Trophoblast cell (in vitro differentiated cells and primary cell): ENCODE measurements at regions not wholly inside any gene's neighbourhood (a gene's known extent, or its start where the extent isn't known, plus 50 kb on each side); places are given as distances from the start of the nearest gene placed in this dataset.

Experiments
- DNase-seq, 2 donors: peaks; one replicate each; pipeline ENCODE4 v3.0.0-alpha.2; 2016
- H2AFZ ChIP-seq: 2 replicates; pipeline ENCODE4 v1.6.1; 2013; ENCODE audit warnings: low read length, moderate library complexity, mild to moderate bottlenecking; ENCODE audit not compliant: insufficient read depth, poor library complexity
- H2AK5ac ChIP-seq: 2 replicates; pipeline ENCODE4 v1.6.1; 2013; ENCODE audit warnings: mild to moderate bottlenecking, low read length
- H2BK120ac ChIP-seq: 2 replicates; pipeline ENCODE4 v1.6.1; 2013; ENCODE audit warnings: low read length, mild to moderate bottlenecking, moderate library complexity; ENCODE audit not compliant: insufficient read depth, poor library complexity
- H2BK12ac ChIP-seq: 2 replicates; pipeline ENCODE4 v1.6.1; 2013; ENCODE audit warnings: mild to moderate bottlenecking, low read length, moderate library complexity
- H2BK5ac ChIP-seq: 2 replicates; pipeline ENCODE4 v1.6.1; 2013; ENCODE audit warnings: low read length, low read depth, moderate library complexity, mild to moderate bottlenecking; ENCODE audit not compliant: poor library complexity
- H3K14ac ChIP-seq: 2 replicates; pipeline ENCODE4 v1.6.1; 2013; ENCODE audit warnings: mild to moderate bottlenecking, low read length
- H3K18ac ChIP-seq: 2 replicates; pipeline ENCODE4 v1.6.1; 2013; ENCODE audit warnings: mild to moderate bottlenecking, low read length
- H3K23ac ChIP-seq: 2 replicates; pipeline ENCODE4 v1.6.1; 2013; ENCODE audit warnings: low read length
- H3K27ac ChIP-seq: 2 replicates; pipeline ENCODE4 v1.5.1; 2013; ENCODE audit warnings: low read depth, mild to moderate bottlenecking, inconsistent platforms, low read length, moderate library complexity
- H3K27me3 ChIP-seq: 2 replicates; pipeline ENCODE4 v1.6.1; 2013; ENCODE audit warnings: inconsistent platforms, mild to moderate bottlenecking, low read length, moderate library complexity; ENCODE audit not compliant: insufficient read depth
- H3K36me3 ChIP-seq, 2 experiments: 1 replicate in 1 of 2; 2 replicates in 1 of 2; pipeline ENCODE4 v1.6.1; 2013; ENCODE audit warnings: low read length in 2 of 2, mild to moderate bottlenecking in 2 of 2, moderate library complexity in 1 of 2; ENCODE audit not compliant: insufficient read depth in 2 of 2, control insufficient read depth in 1 of 2
- H3K4ac ChIP-seq: 2 replicates; pipeline ENCODE4 v1.6.1; 2013; ENCODE audit warnings: low read depth, mild to moderate bottlenecking, low read length, moderate library complexity
- H3K4me1 ChIP-seq, 2 experiments: 1 replicate in 1 of 2; 2 replicates in 1 of 2; pipeline ENCODE4 v1.6.1; 2013; ENCODE audit warnings: low read length in 2 of 2, mild to moderate bottlenecking in 2 of 2, moderate library complexity in 1 of 2; ENCODE audit not compliant: insufficient read depth in 2 of 2, control insufficient read depth in 1 of 2
- H3K4me2 ChIP-seq: 2 replicates; pipeline ENCODE4 v1.6.1; 2013; ENCODE audit warnings: inconsistent platforms, mild to moderate bottlenecking, low read length, moderate library complexity
- H3K4me3 ChIP-seq: 2 replicates; pipeline ENCODE4 v1.5.1; 2013; ENCODE audit warnings: mild to moderate bottlenecking, low read depth, low read length, inconsistent platforms
- H3K79me1 ChIP-seq: one replicate; pipeline ENCODE4 v1.6.1; 2013; ENCODE audit warnings: low read length
- H3K79me2 ChIP-seq: 2 replicates; pipeline ENCODE4 v1.6.1; 2013; ENCODE audit warnings: low read length, mild to moderate bottlenecking; ENCODE audit not compliant: control insufficient read depth, insufficient read depth, poor library complexity
- H3K9ac ChIP-seq: 2 replicates; pipeline ENCODE4 v1.6.1; 2013; ENCODE audit warnings: mild to moderate bottlenecking, low read length
- H3K9me3 ChIP-seq: 2 replicates; pipeline ENCODE4 v1.6.1; 2013; ENCODE audit warnings: low read depth, mild to moderate bottlenecking, control low read depth, inconsistent platforms, low read length; ENCODE audit not compliant: insufficient read depth
- H4K12ac ChIP-seq: 2 replicates; pipeline ENCODE4 v1.6.1; 2013; ENCODE audit warnings: low read depth, mild to moderate bottlenecking, low read length, moderate library complexity
- H4K8ac ChIP-seq: 2 replicates; pipeline ENCODE4 v1.6.1; 2013; ENCODE audit warnings: low read depth, mild to moderate bottlenecking, low read length, moderate library complexity
- H4K91ac ChIP-seq: one replicate; pipeline ENCODE4 v1.6.1; 2013; ENCODE audit warnings: low read depth, mild to moderate bottlenecking, low read length, moderate library complexity
- WGBS: extraction: QIAGEN DNeasy Blood & Tissue Kit; methylation state at CpG from one replicate; pipeline ENCODE4 v1.1.7; 2013; ENCODE audit warnings: missing lambda C conversion rate; ENCODE audit not compliant: insufficient read length, insufficient coverage; ENCODE audit errors: extremely low coverage; 5-methylcytosine and 5-hydroxymethylcytosine counted together

DNA sequence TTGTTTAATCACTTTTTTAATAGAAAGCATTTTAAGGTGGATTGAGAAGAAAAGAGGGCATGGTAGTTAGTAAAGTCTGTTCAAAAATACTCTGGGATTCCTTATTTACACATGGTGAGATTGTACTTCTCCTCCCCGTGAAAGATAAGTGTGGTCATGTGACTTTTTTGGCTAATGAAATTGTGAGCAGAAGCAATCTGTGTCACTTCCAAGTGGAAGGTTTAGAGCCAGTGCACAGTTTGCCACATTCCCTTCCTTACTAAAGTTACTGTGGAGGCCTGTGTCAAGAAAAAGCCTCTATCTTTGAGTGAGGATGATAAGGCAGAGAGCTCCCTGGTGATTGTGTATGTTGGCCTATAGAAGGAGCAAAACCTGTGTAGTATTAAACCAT lies 471.3 kb downstream of the OMA1 start:
- Histone ChIP-seq H3K79me2 (no peaks in the 10 kb centered on the region), H2AFZ (no peak overlapping the region), H4K12ac (no peak overlapping the region), H3K9ac (no peak overlapping the region), H2AK5ac (no peak overlapping the region), H3K9me3 (peaks cover 2% of the 10 kb centered on the region), H3K4me1 (no peaks in the 10 kb centered on the region), H3K36me3 (no peaks in the 10 kb centered on the region), H3K18ac (no peak overlapping the region), H4K8ac (no peak overlapping the region), H2BK5ac (no peak overlapping the region), H3K23ac (no peak overlapping the region), H2BK120ac (no peak overlapping the region), H3K79me1 (no peaks in the 10 kb centered on the region), H3K4me2 (no peak overlapping the region), H3K4me3 (no peak overlapping the region), H2BK12ac (no peak overlapping the region), H4K91ac (no peak overlapping the region), H3K14ac (no peak overlapping the region), H3K27ac (no peak overlapping the region), H3K4ac (no peak overlapping the region), H3K27me3 (no peaks in the 10 kb centered on the region)
- WGBS = no CpG with 5 or more reads among the region's 1 CpG
- DNase-seq = no peak

GRCh38 chr1:58072450-58072849 lies 474.1 kb downstream of the OMA1 start:
- no peak overlapping the region for H2BK5ac ChIP-seq
- H3K4me3 ChIP-seq = no peak overlapping the region
- no peak overlapping the region for H2BK120ac ChIP-seq
- H3K14ac ChIP-seq = no peak overlapping the region
- H3K27me3 ChIP-seq = no peaks in the 10 kb centered on the region
- H2AK5ac ChIP-seq = no peak overlapping the region
- no peaks in the 10 kb centered on the region for H3K4me1 ChIP-seq
- H3K23ac ChIP-seq = no peak overlapping the region
- H3K4me2 ChIP-seq = no peak overlapping the region
- H4K91ac ChIP-seq = no peak overlapping the region
- H3K9ac ChIP-seq = no peak overlapping the region
- H3K36me3 ChIP-seq = no peaks in the 10 kb centered on the region
- H4K8ac ChIP-seq = no peak overlapping the region
- H3K79me1 ChIP-seq = no peaks in the 10 kb centered on the region
- H3K9me3 ChIP-seq = peaks cover 2% of the 10 kb centered on the region
- no peak overlapping the region for H2AFZ ChIP-seq
- peak in 1 of 2 donors; percentile 2 for DNase-seq
- H3K27ac ChIP-seq = no peak overlapping the region
- no peaks in the 10 kb centered on the region for H3K79me2 ChIP-seq
- H2BK12ac ChIP-seq = no peak overlapping the region
- WGBS = no CpG with 5 or more reads among the region's 4 CpGs
- H3K18ac ChIP-seq = no peak overlapping the region
- H4K12ac ChIP-seq = no peak overlapping the region
- no peak overlapping the region for H3K4ac ChIP-seq

DNA sequence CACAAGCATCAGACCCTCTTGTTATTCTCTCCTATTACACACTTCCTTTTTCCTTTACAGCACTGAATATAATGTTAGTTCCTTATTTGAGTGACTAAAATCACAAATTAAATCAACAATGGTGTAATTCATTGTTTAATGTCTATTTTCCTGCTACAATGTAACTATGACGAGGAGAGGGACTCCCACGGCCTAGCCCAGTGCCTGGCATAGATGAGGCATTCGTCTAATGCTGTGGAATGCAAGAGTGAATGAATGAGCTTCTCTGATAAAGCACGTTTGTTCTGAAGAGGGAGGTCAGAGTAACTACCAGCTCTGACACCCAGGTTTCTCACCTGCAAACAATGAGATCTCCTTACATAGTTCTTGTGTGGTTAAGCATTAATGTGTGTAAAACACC lies 479.4 kb downstream of the OMA1 start:
- H3K4me2 ChIP-seq = no peak overlapping the region
- no peak for DNase-seq
- H2AK5ac ChIP-seq = no peak overlapping the region
- H3K9ac ChIP-seq = no peak overlapping the region
- no peak overlapping the region for H3K27ac ChIP-seq
- H3K4ac ChIP-seq = no peak overlapping the region
- WGBS = no CpG with 5 or more reads among the region's 4 CpGs
- no peak overlapping the region for H4K12ac ChIP-seq
- no peak overlapping the region for H2BK12ac ChIP-seq
- peaks cover 2% of the 10 kb centered on the region for H3K9me3 ChIP-seq
- no peak overlapping the region for H4K8ac ChIP-seq
- H4K91ac ChIP-seq = no peak overlapping the region
- H3K14ac ChIP-seq = no peak overlapping the region
- no peak overlapping the region for H2BK120ac ChIP-seq
- H3K27me3 ChIP-seq = no peaks in the 10 kb centered on the region
- no peak overlapping the region for H2BK5ac ChIP-seq
- no peaks in the 10 kb centered on the region for H3K79me2 ChIP-seq
- no peaks in the 10 kb centered on the region for H3K36me3 ChIP-seq
- H3K18ac ChIP-seq = no peak overlapping the region
- H3K79me1 ChIP-seq = no peaks in the 10 kb centered on the region
- H3K4me3 ChIP-seq = no peak overlapping the region
- H2AFZ ChIP-seq = no peak overlapping the region
- H3K4me1 ChIP-seq = no peaks in the 10 kb centered on the region
- no peak overlapping the region for H3K23ac ChIP-seq

DNA sequence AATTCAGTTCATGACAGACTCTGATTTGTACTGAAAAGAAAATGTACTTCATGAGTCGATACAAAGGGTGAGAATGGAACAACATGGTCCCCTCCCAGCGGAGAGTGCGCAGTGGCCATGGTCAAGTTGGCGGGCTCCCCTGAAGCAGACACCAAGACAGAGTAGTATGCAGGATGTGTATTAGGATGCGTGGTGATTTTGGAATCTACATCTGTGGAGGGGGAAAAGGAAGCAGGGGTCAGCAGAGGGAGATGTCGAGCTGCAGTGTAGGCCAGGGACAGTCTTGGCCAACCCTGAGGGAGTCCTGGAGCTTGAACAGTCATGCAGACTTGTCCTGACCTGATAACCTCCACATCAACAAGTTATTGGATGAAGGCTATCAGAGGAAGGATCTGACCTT lies 481.0 kb downstream of the OMA1 start:
- H3K9ac ChIP-seq = no peak overlapping the region
- no CpG with 5 or more reads among the region's 6 CpGs for WGBS
- H4K91ac ChIP-seq = no peak overlapping the region
- H2AFZ ChIP-seq = no peak overlapping the region
- H2BK12ac ChIP-seq = no peak overlapping the region
- no peak overlapping the region for H2BK5ac ChIP-seq
- no peak overlapping the region for H3K4me3 ChIP-seq
- no peak overlapping the region for H4K12ac ChIP-seq
- H3K36me3 ChIP-seq = no peaks in the 10 kb centered on the region
- no peaks in the 10 kb centered on the region for H3K79me1 ChIP-seq
- H3K14ac ChIP-seq = no peak overlapping the region
- no peak overlapping the region for H3K27ac ChIP-seq
- H3K23ac ChIP-seq = no peak overlapping the region
- no peak overlapping the region for H2BK120ac ChIP-seq
- H3K4me1 ChIP-seq = no peaks in the 10 kb centered on the region
- DNase-seq = no peak
- no peaks in the 10 kb centered on the region for H3K27me3 ChIP-seq
- no peak overlapping the region for H3K18ac ChIP-seq
- no peak overlapping the region for H4K8ac ChIP-seq
- H2AK5ac ChIP-seq = no peak overlapping the region
- no peak overlapping the region for H3K4me2 ChIP-seq
- no peak overlapping the region for H3K4ac ChIP-seq
- H3K9me3 ChIP-seq = peaks cover under 1% of the 10 kb centered on the region
- no peaks in the 10 kb centered on the region for H3K79me2 ChIP-seq
